Endothelial cell of umbilical vein (primary cell): ENCODE measurements at regions not wholly inside any gene's neighbourhood (a gene's known extent, or its start where the extent isn't known, plus 50 kb on each side); places are given as distances from the start of the nearest gene placed in this dataset.

Source experiments
- BruUV-seq: library from RNA; stranded (reverse); fragments of 400-500 nt; replicated peaks from 2 replicates; lab custom pipeline; 2021; lab: Mats Ljungman, UMichigan
- CTCF ChIA-PET: fragments of 300-600, 350-600 bp; sonication (Branson Sonifier 250); formaldehyde crosslinking; loops from one replicate; lab custom pipeline; 2021; ENCODE audit warnings: antibody characterized with exemption, inconsistent platforms; lab: Charles Lee
- POLR2A ChIA-PET: fragments of 300-600, 350-600 bp; sonication (Branson Sonifier 250); formaldehyde crosslinking; loops from one replicate; lab custom pipeline; 2021; ENCODE audit warnings: antibody characterized with exemption, inconsistent platforms; lab: Charles Lee
- DNase-seq: peaks from one replicate; pipeline ENCODE4 v3.0.0-alpha.2; 2011; ENCODE audit warnings: low read depth, low spot score
- FAIRE-seq: peaks from 2 replicates; lab custom pipeline; 2011; peaks lifted over from hg19 to GRCh38; lab: Jason Lieb, UNC
- H2AFZ ChIP-seq: 2 replicates; pipeline ENCODE4 v1.6.0; 2012; ENCODE audit warnings: low read depth, low read length, control low read depth, inconsistent platforms
- H3K27ac ChIP-seq: 2 replicates; pipeline ENCODE4 v1.5.1; 2011; ENCODE audit warnings: low read depth, mild to moderate bottlenecking, control low read depth, low read length, moderate library complexity; ENCODE audit not compliant: insufficient read depth
- H3K27me3 ChIP-seq, 2 experiments: 2 replicates each; pipeline versions ENCODE4 v1.6.0 to v1.6.1; 2011; ENCODE audit warnings: low read length in 2 of 2, mixed read lengths in 1 of 2; ENCODE audit not compliant: control insufficient read depth in 2 of 2, insufficient read depth in 2 of 2
- H3K36me3 ChIP-seq, 2 experiments: 2 replicates in 1 of 2; 3 replicates in 1 of 2; pipeline ENCODE4 v1.5.1; 2011; ENCODE audit warnings: low read length in 2 of 2, mild to moderate bottlenecking in 1 of 2, moderate library complexity in 1 of 2; ENCODE audit not compliant: control insufficient read depth in 2 of 2, insufficient read depth in 2 of 2; ENCODE audit errors: extremely low read depth in 1 of 2
- H3K4me1 ChIP-seq: 3 replicates; pipeline ENCODE4 v1.5.1; 2011; ENCODE audit warnings: mild to moderate bottlenecking, low read length; ENCODE audit not compliant: control insufficient read depth, insufficient read depth; ENCODE audit errors: extremely low read depth
- H3K4me2 ChIP-seq: 2 replicates; pipeline ENCODE4 v1.6.1; 2011; ENCODE audit warnings: low read length, control low read depth, mixed read lengths; ENCODE audit not compliant: insufficient read depth
- H3K4me3 ChIP-seq, 3 experiments: fragments of 200-600 bp in 1 of 3; sonication (generic), shearing (Covaris generic) in 1 of 3; replicated peaks in 1 of 3; 2 replicates each; pipeline ENCODE4 v1.5.1; 2011 to 2016; ENCODE audit warnings: control low read depth in 3 of 3, low read length in 3 of 3, mild to moderate bottlenecking in 2 of 3, inconsistent platforms in 1 of 3, low read depth in 1 of 3, moderate library complexity in 1 of 3; ENCODE audit not compliant: insufficient read depth in 1 of 3
- H3K79me2 ChIP-seq: 2 replicates; pipeline ENCODE4 v1.6.0; 2012; ENCODE audit warnings: low read length, inconsistent platforms; ENCODE audit not compliant: control insufficient read depth, insufficient read depth
- H3K9ac ChIP-seq: replicated peaks from 2 replicates; pipeline ENCODE3; 2011; ENCODE audit warnings: low read length, control low read depth; ENCODE audit not compliant: insufficient read depth; ENCODE audit errors: extremely low read depth
- H3K9me1 ChIP-seq: replicated peaks from 3 replicates; pipeline ENCODE4 v1.6.0; 2011; ENCODE audit warnings: mild to moderate bottlenecking, low read length; ENCODE audit not compliant: control insufficient read depth, insufficient read depth; ENCODE audit errors: extremely low read depth
- H3K9me3 ChIP-seq: replicated peaks from 2 replicates; pipeline ENCODE4 v1.5.1; 2012; ENCODE audit warnings: low read length, inconsistent platforms; ENCODE audit not compliant: control insufficient read depth, insufficient read depth
- H4K20me1 ChIP-seq: replicated peaks from 2 replicates; pipeline ENCODE3; 2011; ENCODE audit warnings: mild to moderate bottlenecking, low read length; ENCODE audit not compliant: control insufficient read depth, insufficient read depth; ENCODE audit errors: extremely low read depth
- CTCF ChIP-seq, 2 donors: IDR thresholded peaks; 1 replicate in 1 of 2; 2 replicates in 1 of 2; pipeline ENCODE4 v1.5.1; 2011; ENCODE audit warnings: low read length in 2 of 2, mild to moderate bottlenecking in 2 of 2, moderate library complexity in 2 of 2, control low read depth in 1 of 2, inconsistent platforms in 1 of 2, low read depth in 1 of 2; ENCODE audit not compliant: insufficient read depth in 1 of 2; ENCODE audit errors: extremely low read depth in 1 of 2
- EZH2 ChIP-seq: IDR thresholded peaks from 2 replicates; pipeline ENCODE4 v1.6.1; 2012; ENCODE audit warnings: borderline replicate concordance, low read depth, mild to moderate bottlenecking, moderate library complexity, low read length, inconsistent platforms; ENCODE audit not compliant: severe bottlenecking
- FOS ChIP-seq: IDR thresholded peaks from 2 replicates; pipeline ENCODE4 v1.6.1; 2011; ENCODE audit warnings: mild to moderate bottlenecking, low read length, moderate library complexity, borderline replicate concordance; ENCODE audit not compliant: insufficient read depth
- GATA2 ChIP-seq: IDR thresholded peaks from 2 replicates; pipeline ENCODE4 v1.7.0; 2011; ENCODE audit warnings: low read depth, mild to moderate bottlenecking, moderate library complexity, mixed read lengths, low read length; ENCODE audit not compliant: insufficient read length, insufficient read depth
- JUN ChIP-seq: IDR thresholded peaks from 2 replicates; pipeline ENCODE4 v1.6.1; 2011; ENCODE audit warnings: borderline replicate concordance, low read depth; ENCODE audit not compliant: insufficient read length, insufficient read depth
- MYC ChIP-seq: IDR thresholded peaks from one replicate; pipeline ENCODE4 v1.6.1; 2011; ENCODE audit warnings: mild to moderate bottlenecking, low read depth, low read length
- POLR2A ChIP-seq: IDR thresholded peaks from 2 replicates; pipeline ENCODE4 v1.6.1; 2012; ENCODE audit warnings: low read depth, mild to moderate bottlenecking, control low read depth, low read length
- POLR2AphosphoS5 ChIP-seq: IDR thresholded peaks from 2 replicates; pipeline ENCODE4 v1.6.1; 2012; ENCODE audit warnings: low read depth, mild to moderate bottlenecking, control low read depth, low read length, moderate library complexity; ENCODE audit not compliant: insufficient read depth
- dilution Hi-C: fragments of 300-500 bp; cut with MboI; formaldehyde crosslinking; loops from one replicate; pipeline ENCODE4 v1.15.0; 2019; ENCODE audit warnings: low sequenced_read_pairs; ENCODE audit not compliant: extremely low pct_ligation_motif_present
- intact Hi-C: fragments of 100-400 bp; cut with micrococcal nuclease; formaldehyde crosslinking; loops from one replicate; pipeline ENCODE4 v1.10.0; 2022
- TF ChIP-seq, protein P1 (sequence below): IDR thresholded peaks from 2 replicates; pipeline ENCODE4 v1.6.1; 2011; ENCODE audit not compliant: insufficient read depth, insufficient read length

DNA sequence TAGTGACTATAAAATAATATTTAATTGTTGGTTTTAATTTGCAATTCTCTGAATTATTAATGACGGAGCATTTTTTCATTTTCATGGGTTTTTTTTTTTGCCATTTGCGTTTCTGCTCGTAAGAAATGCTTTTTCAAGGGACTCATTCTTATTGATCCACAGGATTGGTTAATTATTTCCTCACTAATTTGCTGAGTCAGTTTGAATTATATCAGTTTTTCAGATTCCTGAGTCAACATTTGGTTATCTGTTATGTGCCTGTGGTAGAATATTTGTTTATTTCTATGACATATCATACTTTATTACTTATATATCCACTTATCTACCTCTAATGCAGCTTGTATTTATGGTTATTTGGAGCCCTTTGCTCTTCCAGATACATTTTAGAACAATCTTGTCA is 257.0 kb upstream of the BTBD3 start:
- Histone ChIP-seq H3K36me3 (no peaks in the 10 kb centered on the region), H3K27me3 (no peaks in the 10 kb centered on the region), H3K79me2 (no peaks in the 10 kb centered on the region), H3K9me3 (no peaks in the 10 kb centered on the region), H3K4me2 (no peak overlapping the region), H4K20me1 (no peaks in the 10 kb centered on the region), H3K9ac (no peak overlapping the region), H2AFZ (no peak overlapping the region), H3K4me3 (no peak overlapping the region), H3K27ac (no peak overlapping the region), H3K9me1 (no peaks in the 10 kb centered on the region), H3K4me1 (no peaks in the 10 kb centered on the region)
- dilution Hi-C loops (no loop called here), intact Hi-C loops (no loop called here)
- FAIRE-seq (no peak), DNase-seq (no peak)
- no TSS peak for BruUV-seq
- ChIA-PET POLR2A (no interaction called here), CTCF (no interaction called here)
- no peak for TF ChIP-seq JUN
- TF ChIP-seq GATA2, result no peak
- TF ChIP-seq EZH2, result no peak
- no peak for TF ChIP-seq FOS
- TF ChIP-seq POLR2A, result no peak
- TF ChIP-seq MYC, result no peak
- TF ChIP-seq CTCF (IDR thresholded peaks at IDR 0.05; ENCODE audit: extremely low read depth in 1 of 2, insufficient read depth in 1 of 2, low read depth in 1 of 2, low read length in 2 of 2), result no peak
- TF ChIP-seq, protein P1, sequence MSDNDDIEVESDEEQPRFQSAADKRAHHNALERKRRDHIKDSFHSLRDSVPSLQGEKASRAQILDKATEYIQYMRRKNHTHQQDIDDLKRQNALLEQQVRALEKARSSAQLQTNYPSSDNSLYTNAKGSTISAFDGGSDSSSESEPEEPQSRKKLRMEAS, result no peak
- TF ChIP-seq POLR2AphosphoS5, result no peak
